ENCODE measurements at regions not wholly inside any gene's neighbourhood (a gene's known extent, or its start where the extent isn't known, plus 50 kb on each side); places are given as distances from the start of the nearest gene placed in this dataset.

DNA sequence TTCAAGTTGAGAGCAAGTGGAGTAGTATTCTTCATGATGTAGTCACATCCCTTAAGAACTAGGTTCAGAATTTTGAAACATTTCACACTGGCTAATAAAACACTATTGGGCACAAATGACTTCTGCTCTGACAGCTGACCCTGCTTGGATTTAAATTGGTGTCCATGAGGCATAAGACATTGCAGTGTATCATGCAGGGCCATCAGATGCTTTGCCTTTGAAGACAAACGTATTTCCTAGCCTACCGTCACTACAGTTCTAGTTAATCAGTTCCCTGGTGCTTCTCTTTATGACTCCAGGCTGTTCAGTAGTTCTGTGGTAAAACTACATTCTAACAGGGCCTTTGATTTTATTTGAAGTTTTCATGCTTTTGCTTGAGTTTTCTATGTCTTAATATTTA, 168.5 kb upstream of the ZNF804B start:
- TF ChIP-seq, protein P1, sequence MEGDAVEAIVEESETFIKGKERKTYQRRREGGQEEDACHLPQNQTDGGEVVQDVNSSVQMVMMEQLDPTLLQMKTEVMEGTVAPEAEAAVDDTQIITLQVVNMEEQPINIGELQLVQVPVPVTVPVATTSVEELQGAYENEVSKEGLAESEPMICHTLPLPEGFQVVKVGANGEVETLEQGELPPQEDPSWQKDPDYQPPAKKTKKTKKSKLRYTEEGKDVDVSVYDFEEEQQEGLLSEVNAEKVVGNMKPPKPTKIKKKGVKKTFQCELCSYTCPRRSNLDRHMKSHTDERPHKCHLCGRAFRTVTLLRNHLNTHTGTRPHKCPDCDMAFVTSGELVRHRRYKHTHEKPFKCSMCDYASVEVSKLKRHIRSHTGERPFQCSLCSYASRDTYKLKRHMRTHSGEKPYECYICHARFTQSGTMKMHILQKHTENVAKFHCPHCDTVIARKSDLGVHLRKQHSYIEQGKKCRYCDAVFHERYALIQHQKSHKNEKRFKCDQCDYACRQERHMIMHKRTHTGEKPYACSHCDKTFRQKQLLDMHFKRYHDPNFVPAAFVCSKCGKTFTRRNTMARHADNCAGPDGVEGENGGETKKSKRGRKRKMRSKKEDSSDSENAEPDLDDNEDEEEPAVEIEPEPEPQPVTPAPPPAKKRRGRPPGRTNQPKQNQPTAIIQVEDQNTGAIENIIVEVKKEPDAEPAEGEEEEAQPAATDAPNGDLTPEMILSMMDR (IDR thresholded peaks at IDR 0.05; ENCODE audit: borderline replicate concordance, extremely low read depth, low read length, poor library complexity, severe bottlenecking) = no peak
- TF ChIP-seq EZH2 (IDR thresholded peaks at IDR 0.05; ENCODE audit: borderline replicate concordance, low read depth, low read length, severe bottlenecking) = no peak

Data from DND-41 (cell line).